C1 segment of cervical spinal cord (tissue), 14 donors: ENCODE measurements at regions not wholly inside any gene's neighbourhood (a gene's known extent, or its start where the extent isn't known, plus 50 kb on each side); places are given as distances from the start of the nearest gene placed in this dataset.
"Not testable (repeated sequence)": the region's sequence is repeated elsewhere in the genome, so short reads cannot be mapped to it uniquely, and the experiment has no call there.

ENCODE experiments used
- DNase-seq, 14 donors: peaks; one replicate each; lab custom pipeline; 2025; lab: John Stamatoyannopoulos, UW

- DNase-seq, result no peak
Observed at GRCh38 chr7:54252256-54253035, 289.7 kb upstream of the VSTM2A start.

- DNase-seq, result no peak
Observed at GRCh38 chr7:54253036-54253373, 289.2 kb upstream of the VSTM2A start.

DNA sequence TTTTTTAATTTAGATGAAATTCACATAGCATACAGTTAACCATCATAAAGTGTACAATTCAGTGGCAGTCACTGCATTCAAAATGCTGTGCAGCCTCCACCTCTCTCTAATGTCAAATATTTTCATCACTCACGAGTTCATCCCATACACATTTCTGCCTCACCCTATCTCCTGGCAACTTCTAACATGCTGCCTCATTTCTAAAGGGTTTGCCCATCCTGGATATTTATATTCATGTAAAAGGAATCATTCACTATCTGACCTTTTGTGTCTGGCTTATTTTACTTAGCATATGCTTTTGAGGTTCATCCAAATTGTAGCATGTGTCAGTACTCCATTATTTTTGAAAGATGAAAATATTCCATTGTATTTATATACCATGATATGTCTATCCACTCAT, 286.9 kb upstream of the VSTM2A start:
- no peak for DNase-seq

DNA sequence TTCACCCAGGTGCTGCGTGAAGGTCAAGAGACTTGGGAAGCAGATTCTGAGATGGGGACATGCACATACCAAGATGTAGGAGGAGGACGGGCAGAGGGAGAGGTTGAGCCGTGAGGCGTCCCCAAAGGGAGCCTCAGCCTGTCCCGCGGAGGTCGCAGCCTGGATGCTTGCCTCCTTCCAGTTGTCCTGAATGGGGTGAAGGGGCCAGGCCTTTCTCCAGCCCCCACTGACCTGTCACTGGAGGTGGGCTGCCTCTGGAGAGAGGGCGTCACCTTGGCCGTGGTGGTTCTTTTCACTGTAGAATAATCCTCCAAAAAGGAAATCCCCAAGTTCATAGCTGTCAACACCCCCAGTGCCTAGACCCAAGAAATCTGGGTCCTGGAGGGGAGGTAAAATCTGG, 283.0 kb upstream of the VSTM2A start:
- no peak for DNase-seq

GRCh38 chr7:54260941-54261371, 281.2 kb upstream of the VSTM2A start:
- no peak for DNase-seq

DNA sequence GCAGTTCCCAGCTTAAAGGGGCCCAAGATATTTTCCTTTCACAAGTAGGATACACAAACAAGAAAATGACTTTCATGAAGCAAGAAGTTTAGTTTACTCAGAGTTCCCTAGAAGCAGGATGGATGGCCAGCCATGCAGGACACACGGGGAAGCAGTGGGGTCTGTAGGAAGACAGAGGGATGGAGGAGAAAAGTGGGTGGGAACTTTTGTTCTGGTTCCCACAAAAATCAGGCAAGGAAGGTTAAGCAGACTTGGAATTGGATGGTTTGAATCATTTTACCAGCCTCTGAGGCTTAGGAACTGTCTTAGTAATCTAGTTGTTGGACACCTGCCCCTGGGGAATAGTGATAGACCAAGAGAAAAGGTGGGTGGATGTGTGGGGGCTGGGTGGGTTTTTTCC, 263.3 kb upstream of the VSTM2A start:
- no peak for DNase-seq

DNA sequence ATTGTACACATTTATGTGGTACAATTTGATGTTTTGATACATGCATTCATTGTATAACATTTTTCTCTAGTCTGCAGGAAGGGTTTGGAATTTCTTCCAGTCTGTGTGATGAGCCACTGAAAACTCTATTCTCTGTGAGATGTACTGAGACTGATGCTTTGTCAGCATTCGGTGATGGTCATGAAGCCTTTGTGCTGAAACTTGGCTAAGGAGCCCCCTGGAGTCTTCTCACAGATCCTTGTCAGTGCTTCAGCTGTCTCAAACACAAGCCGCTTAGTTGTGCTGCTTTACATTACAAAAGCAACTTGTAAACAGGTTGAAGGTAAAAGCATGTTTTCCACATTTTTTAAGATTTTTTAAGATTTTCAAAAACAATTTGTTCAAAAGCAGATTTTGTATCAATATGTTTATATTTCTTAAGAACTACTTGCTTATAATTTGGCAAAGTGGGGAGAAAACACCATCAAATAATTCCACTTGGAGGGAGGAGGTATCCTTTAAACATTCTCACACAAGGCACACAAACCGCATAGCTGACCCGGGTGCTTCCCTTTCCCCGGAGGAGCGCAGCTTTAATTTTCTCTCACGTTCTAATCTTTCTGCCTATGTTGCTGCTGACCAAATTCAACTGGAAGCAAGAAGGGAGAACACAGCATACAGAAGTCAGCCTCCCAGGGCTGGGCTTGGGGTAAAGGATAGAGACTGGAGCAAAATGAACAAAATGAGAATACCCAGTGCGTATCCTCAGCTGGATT, 249.8 kb upstream of the VSTM2A start:
- no peak for DNase-seq

GRCh38 chr7:54299426-54299825, 242.7 kb upstream of the VSTM2A start:
- DNase-seq, result no peak

GRCh38 chr7:54315955-54316354, 226.2 kb upstream of the VSTM2A start:
- not testable (repeated sequence) for DNase-seq

- DNase-seq, result no peak
Observed at GRCh38 chr7:54326592-54327167, 215.5 kb upstream of the VSTM2A start.

DNA sequence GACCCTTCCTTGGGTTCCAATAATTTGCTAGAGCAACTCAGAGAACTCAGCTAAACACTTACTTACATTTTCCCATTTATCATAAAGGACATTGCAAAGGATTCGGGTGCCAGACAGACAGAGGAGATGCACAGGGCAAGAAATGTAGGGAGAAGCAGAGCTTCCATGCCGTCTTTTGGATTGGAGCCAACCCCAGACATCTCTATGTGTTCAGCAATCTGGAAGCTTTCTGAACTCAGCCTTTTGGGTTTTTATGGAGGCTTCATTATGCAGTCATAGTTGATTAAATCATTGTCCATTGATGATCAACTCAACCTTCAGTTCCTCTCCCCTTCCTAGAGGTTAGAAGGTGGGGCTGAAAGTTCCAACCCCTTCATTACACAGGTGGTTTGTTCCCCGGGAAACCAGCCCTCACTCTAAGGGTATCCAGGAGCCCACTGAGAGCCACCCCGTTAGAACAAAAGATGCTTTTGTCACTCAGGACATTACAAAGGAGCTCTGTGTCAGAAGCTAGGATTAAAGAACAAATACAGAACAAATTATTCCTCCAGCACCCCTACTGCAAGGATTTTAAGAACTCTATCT, 211.9 kb upstream of the VSTM2A start:
- peak in 4 of 14 donors; percentile 6 to 66 (median 36) for DNase-seq

DNA sequence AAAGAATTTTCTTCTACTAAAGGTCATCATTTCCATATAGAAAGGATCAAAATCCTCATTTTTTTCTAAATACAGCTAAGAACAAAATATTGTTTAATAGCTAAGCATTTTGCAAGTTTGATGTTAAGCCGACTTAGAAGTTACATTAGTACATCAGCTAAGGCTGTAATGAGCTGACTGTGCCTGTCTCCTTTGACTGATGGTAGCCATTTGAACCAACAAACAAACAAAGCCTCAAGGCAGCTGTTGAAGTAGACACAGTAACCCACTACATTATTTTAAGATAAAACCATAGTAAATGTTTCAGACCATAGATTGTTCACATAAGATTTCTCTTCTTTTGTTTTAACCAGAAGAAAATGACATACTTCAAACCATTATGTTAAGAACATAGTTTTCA, 210.9 kb upstream of the VSTM2A start:
- DNase-seq, result no peak

DNA sequence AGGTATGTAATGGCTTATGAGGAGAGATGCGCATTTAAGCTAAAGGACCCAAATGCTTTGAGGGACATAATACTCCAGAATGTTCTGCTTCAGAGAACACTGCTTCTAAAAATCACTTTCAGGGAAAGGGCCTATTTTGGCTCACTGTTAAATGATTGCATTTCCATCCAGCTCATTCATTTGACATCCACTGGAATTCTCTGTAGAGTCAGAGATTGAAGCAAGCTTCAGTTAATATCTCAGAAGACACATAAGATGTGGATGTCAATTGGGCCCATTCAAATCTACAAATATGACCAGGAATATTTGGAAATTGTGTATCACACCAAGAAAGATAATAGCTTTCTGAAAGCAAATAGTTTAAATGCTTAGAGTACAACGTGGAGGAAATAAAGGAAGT, 209.9 kb upstream of the VSTM2A start:
- DNase-seq, result no peak

- no peak for DNase-seq
Observed at GRCh38 chr7:54333952-54334351, 208.2 kb upstream of the VSTM2A start.

DNA sequence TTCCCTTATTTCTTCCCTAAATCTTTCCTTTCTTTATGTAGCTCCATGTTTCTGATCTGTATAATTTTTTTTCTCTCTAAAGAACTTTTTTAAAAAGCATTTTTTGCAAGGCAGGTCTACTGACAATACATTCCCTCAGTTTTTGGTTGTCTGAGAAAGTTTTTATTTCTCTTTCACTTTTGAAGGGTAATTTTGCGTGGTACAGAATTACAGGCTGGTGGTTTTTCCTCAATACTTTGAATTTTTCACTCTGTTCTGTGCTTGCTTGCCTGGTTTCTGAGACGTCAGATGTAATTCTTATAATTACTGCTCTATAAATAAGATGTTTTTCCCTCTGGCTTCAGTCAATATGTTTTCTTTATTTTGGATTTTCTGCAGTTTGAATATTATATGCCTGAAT, 205.4 kb upstream of the VSTM2A start:
- no peak for DNase-seq

DNA sequence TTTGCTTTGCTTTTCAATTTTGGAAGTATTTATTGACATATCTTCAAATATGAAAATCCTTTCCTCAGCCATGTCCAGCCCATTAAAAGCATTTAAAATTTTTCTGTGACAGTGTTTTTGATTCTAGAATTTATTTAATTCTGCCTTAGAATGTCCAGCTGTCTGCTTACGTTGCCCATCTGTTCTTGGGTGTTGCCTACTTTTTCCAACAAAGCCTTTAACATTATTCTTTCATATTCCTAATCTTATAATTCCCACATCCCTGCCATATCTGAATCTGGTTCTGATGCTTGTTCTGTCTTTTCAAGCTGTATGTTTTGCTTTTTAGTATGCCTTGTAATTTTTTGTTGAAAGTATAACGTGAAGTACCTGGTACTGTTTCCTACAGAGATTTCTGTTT, 204.7 kb upstream of the VSTM2A start:
- no peak for DNase-seq

DNA sequence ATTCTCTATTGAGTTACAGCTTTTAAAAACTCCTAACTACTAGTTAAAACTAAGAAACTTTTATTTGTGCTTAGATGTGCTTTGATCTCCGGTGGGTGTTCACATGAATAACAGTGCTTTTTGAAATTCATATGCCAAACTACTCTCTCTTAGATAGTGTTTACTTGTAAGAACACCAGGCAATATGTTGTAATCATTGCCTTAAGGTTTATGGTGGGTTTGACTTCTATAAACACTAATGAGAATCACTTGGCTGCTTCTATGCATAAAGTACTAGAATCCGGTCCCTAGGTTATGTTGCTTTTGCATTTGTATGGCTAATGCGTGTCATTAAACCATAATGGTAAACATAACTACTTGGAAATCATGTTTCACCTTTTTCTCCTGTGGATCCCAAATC, 203.9 kb upstream of the VSTM2A start:
- no peak for DNase-seq

- no peak for DNase-seq
Observed at GRCh38 chr7:54339073-54339472, 203.1 kb upstream of the VSTM2A start.

GRCh38 chr7:54342458-54342857, 199.7 kb upstream of the VSTM2A start:
- no peak for DNase-seq

GRCh38 chr7:54343511-54343910, 198.7 kb upstream of the VSTM2A start:
- no peak for DNase-seq

DNA sequence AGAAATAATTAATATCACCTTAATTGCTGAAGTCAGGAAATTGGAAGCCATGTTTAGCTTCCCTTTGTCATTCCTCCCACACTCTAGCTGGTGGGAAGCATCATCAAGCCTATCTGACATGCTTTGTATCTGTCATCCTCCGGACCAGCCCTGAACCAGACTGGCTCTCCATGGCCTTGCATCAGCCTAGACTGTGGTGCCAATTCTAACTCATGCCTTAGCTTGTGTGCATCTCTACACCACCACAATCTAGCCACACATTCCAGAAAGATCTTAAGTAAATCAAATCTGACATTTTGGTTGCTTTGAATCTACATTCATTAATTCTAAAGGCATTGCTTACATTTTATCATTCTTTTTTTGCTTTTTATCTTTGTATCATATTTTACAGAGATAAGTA, 196.4 kb upstream of the VSTM2A start:
- DNase-seq, result no peak

GRCh38 chr7:54349229-54349628, 192.9 kb upstream of the VSTM2A start:
- no peak for DNase-seq

- DNase-seq, result no peak
Observed at GRCh38 chr7:54354436-54354835, 187.7 kb upstream of the VSTM2A start.
